Ovary (tissue), 3 donors: ENCODE measurements at regions not wholly inside any gene's neighbourhood (a gene's known extent, or its start where the extent isn't known, plus 50 kb on each side); places are given as distances from the start of the nearest gene placed in this dataset.

Experiments
- EP300 ChIP-seq: sonication (generic); formaldehyde crosslinking; IDR thresholded peaks from one replicate; pipeline ENCODE4 v1.6.1; 2017; ENCODE audit warnings: antibody characterized with exemption
- POLR2A ChIP-seq: fragments of 450-650 bp; IDR thresholded peaks from one replicate; pipeline ENCODE4 v1.6.1; 2017; ENCODE audit warnings: antibody characterized with exemption, mild to moderate bottlenecking, moderate library complexity
- TF ChIP-seq, protein P1 (sequence below), 3 donors: fragments of 450-650 bp in 2 of 3; fragments of 200-600 bp in 1 of 3; IDR thresholded peaks; one replicate each; pipeline versions ENCODE4 v1.5.1 to v1.8.0; 2016 to 2022; ENCODE audit warnings: antibody characterized with exemption in 3 of 3, mild to moderate bottlenecking in 1 of 3
- donor health status: DM: no; HTN: no; CAD: no.

GRCh38 chr16:79672524-79672923 lies 72.0 kb upstream of the MAF start:
- TF ChIP-seq, protein P1, sequence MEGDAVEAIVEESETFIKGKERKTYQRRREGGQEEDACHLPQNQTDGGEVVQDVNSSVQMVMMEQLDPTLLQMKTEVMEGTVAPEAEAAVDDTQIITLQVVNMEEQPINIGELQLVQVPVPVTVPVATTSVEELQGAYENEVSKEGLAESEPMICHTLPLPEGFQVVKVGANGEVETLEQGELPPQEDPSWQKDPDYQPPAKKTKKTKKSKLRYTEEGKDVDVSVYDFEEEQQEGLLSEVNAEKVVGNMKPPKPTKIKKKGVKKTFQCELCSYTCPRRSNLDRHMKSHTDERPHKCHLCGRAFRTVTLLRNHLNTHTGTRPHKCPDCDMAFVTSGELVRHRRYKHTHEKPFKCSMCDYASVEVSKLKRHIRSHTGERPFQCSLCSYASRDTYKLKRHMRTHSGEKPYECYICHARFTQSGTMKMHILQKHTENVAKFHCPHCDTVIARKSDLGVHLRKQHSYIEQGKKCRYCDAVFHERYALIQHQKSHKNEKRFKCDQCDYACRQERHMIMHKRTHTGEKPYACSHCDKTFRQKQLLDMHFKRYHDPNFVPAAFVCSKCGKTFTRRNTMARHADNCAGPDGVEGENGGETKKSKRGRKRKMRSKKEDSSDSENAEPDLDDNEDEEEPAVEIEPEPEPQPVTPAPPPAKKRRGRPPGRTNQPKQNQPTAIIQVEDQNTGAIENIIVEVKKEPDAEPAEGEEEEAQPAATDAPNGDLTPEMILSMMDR (IDR thresholded peaks at IDR 0.05), result no peak
- TF ChIP-seq POLR2A (no peak), EP300 (no peak)
